ENCODE measurements at regions not wholly inside any gene's neighbourhood (a gene's known extent, or its start where the extent isn't known, plus 50 kb on each side); places are given as distances from the start of the nearest gene placed in this dataset.

DNA sequence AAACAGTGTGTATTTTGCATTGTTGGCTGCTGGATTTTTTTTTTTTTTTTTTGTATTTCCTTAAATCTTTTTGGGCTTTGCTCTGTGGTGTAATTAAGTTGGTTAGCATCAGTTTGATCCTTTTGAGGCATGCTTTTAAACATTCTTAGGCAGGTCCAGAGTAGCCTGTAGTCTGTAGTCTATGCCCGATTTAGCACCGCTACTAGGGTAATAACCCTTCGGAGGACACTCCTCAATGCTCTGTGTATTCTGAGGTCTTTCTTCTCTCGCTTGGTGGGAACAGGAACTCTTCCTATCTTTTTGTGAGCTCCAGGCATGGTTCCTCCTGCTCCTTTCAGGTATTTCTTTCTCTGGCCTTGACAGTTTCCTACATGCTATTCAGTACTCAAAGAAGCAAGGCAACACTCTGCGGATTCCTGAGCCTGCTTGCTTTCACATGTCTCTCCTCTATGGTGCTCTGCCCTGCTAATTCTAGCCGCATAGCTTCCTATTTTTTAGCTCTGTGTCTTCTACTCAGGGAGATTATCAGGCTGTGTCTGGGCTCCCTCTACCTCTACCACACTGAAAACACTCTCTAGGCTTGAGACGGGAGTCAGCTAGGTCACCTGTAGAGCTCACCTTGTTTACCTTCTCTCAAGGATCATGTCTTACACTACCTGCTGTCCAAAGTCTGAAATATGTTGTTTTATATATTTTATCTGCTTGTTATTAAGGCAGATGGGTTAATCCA, 195.1 kb downstream of the NDFIP2 start:
- DNase-seq (ENCODE audit: low spot score) (no peak), ATAC-seq (peak; percentile 56)
- Mint-ChIP-seq H3K4me3 (no peak overlapping the region), H3K4me1 (peaks cover 10% of the 10 kb centered on the region; the same call in 2 of the 3 replicates), H3K27ac (no peak overlapping the region), H3K36me3 (ENCODE audit: low read depth) (no peaks in the 10 kb centered on the region), H3K27me3 (ENCODE audit: insufficient read depth, low read depth, poor library complexity) (no peaks in the 10 kb centered on the region), H3K9me3 (no peaks in the 10 kb centered on the region)
- TF ChIP-seq CTCF (conservative IDR thresholded peaks at IDR 0.05; ENCODE audit: low read depth in 2 of 2), result peak in 1 of 2 experiments; percentile 30; a peak in 2 of 4 replicates
- TF ChIP-seq JUNB (IDR thresholded peaks at IDR 0.05; ENCODE audit: unreplicated experiment), result no peak
- H3K27ac ChIP-seq (ENCODE audit: low read depth), result no peak overlapping the region
- no peaks in the 10 kb centered on the region for H3K27me3 ChIP-seq (ENCODE audit: insufficient read depth)
- H4K20me1 ChIP-seq (replicated peaks; ENCODE audit: insufficient read depth), result no peaks in the 10 kb centered on the region
- peaks cover 4% of the 10 kb centered on the region; the same call in 1 of the 2 replicates for H3K4me1 ChIP-seq (ENCODE audit: insufficient read depth)
- no peaks in the 10 kb centered on the region for H3F3A ChIP-seq (replicated peaks; ENCODE audit: low read depth)
- no peaks in the 10 kb centered on the region for H3K36me3 ChIP-seq (ENCODE audit: insufficient read depth)
- no peaks in the 10 kb centered on the region for H3K79me2 ChIP-seq (replicated peaks; ENCODE audit: insufficient read depth)
- peak overlapping the region; percentile 60 for H2AFZ ChIP-seq
- H3K4me3 ChIP-seq, result no peak overlapping the region
- H3K4me2 ChIP-seq, result no peak overlapping the region
- no peaks in the 10 kb centered on the region for H3K9me2 ChIP-seq (ENCODE audit: insufficient read depth)

- no peaks in the 10 kb centered on the region for H3K36me3 ChIP-seq (ENCODE audit: insufficient read depth)
- H3F3A ChIP-seq (replicated peaks; ENCODE audit: low read depth), result no peaks in the 10 kb centered on the region
- DNase-seq (ENCODE audit: low spot score) (no peak), ATAC-seq (no peak)
- H3K36me3 Mint-ChIP-seq (ENCODE audit: low read depth), result no peaks in the 10 kb centered on the region
- H3K4me3 Mint-ChIP-seq, result no peak overlapping the region
- no peak overlapping the region for H3K27ac ChIP-seq (ENCODE audit: low read depth)
- no peaks in the 10 kb centered on the region for H3K27me3 ChIP-seq (ENCODE audit: insufficient read depth)
- no peak overlapping the region for H3K4me2 ChIP-seq
- peaks cover 4% of the 10 kb centered on the region; the same call in 1 of the 2 replicates for H3K4me1 ChIP-seq (ENCODE audit: insufficient read depth)
- peaks cover 6% of the 10 kb centered on the region; the same call in 2 of the 3 replicates for H3K4me1 Mint-ChIP-seq
- H3K27me3 Mint-ChIP-seq (ENCODE audit: insufficient read depth, low read depth, poor library complexity), result no peaks in the 10 kb centered on the region
- H3K27ac Mint-ChIP-seq, result no peak overlapping the region
- H4K20me1 ChIP-seq (replicated peaks; ENCODE audit: insufficient read depth), result no peaks in the 10 kb centered on the region
- no peak overlapping the region for H3K4me3 ChIP-seq
- H3K9me3 Mint-ChIP-seq, result no peaks in the 10 kb centered on the region
- no peaks in the 10 kb centered on the region for H3K9me2 ChIP-seq (ENCODE audit: insufficient read depth)
- H2AFZ ChIP-seq, result peak overlapping the region; percentile 18; the same call in 1 of the 2 replicates
- no peaks in the 10 kb centered on the region for H3K79me2 ChIP-seq (replicated peaks; ENCODE audit: insufficient read depth)
- TF ChIP-seq ZNF114 (CRISPR knock-in tag; IDR thresholded peaks at IDR 0.05), result no peak
- no peak for TF ChIP-seq EZH2phosphoT487 (IDR thresholded peaks at IDR 0.05; ENCODE audit: unreplicated experiment)
- TF ChIP-seq, protein P1, sequence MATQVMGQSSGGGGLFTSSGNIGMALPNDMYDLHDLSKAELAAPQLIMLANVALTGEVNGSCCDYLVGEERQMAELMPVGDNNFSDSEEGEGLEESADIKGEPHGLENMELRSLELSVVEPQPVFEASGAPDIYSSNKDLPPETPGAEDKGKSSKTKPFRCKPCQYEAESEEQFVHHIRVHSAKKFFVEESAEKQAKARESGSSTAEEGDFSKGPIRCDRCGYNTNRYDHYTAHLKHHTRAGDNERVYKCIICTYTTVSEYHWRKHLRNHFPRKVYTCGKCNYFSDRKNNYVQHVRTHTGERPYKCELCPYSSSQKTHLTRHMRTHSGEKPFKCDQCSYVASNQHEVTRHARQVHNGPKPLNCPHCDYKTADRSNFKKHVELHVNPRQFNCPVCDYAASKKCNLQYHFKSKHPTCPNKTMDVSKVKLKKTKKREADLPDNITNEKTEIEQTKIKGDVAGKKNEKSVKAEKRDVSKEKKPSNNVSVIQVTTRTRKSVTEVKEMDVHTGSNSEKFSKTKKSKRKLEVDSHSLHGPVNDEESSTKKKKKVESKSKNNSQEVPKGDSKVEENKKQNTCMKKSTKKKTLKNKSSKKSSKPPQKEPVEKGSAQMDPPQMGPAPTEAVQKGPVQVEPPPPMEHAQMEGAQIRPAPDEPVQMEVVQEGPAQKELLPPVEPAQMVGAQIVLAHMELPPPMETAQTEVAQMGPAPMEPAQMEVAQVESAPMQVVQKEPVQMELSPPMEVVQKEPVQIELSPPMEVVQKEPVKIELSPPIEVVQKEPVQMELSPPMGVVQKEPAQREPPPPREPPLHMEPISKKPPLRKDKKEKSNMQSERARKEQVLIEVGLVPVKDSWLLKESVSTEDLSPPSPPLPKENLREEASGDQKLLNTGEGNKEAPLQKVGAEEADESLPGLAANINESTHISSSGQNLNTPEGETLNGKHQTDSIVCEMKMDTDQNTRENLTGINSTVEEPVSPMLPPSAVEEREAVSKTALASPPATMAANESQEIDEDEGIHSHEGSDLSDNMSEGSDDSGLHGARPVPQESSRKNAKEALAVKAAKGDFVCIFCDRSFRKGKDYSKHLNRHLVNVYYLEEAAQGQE (IDR thresholded peaks at IDR 0.05; ENCODE audit: unreplicated experiment), result no peak
- TF ChIP-seq JUNB (IDR thresholded peaks at IDR 0.05; ENCODE audit: unreplicated experiment), result no peak
- TF ChIP-seq, protein P2, sequence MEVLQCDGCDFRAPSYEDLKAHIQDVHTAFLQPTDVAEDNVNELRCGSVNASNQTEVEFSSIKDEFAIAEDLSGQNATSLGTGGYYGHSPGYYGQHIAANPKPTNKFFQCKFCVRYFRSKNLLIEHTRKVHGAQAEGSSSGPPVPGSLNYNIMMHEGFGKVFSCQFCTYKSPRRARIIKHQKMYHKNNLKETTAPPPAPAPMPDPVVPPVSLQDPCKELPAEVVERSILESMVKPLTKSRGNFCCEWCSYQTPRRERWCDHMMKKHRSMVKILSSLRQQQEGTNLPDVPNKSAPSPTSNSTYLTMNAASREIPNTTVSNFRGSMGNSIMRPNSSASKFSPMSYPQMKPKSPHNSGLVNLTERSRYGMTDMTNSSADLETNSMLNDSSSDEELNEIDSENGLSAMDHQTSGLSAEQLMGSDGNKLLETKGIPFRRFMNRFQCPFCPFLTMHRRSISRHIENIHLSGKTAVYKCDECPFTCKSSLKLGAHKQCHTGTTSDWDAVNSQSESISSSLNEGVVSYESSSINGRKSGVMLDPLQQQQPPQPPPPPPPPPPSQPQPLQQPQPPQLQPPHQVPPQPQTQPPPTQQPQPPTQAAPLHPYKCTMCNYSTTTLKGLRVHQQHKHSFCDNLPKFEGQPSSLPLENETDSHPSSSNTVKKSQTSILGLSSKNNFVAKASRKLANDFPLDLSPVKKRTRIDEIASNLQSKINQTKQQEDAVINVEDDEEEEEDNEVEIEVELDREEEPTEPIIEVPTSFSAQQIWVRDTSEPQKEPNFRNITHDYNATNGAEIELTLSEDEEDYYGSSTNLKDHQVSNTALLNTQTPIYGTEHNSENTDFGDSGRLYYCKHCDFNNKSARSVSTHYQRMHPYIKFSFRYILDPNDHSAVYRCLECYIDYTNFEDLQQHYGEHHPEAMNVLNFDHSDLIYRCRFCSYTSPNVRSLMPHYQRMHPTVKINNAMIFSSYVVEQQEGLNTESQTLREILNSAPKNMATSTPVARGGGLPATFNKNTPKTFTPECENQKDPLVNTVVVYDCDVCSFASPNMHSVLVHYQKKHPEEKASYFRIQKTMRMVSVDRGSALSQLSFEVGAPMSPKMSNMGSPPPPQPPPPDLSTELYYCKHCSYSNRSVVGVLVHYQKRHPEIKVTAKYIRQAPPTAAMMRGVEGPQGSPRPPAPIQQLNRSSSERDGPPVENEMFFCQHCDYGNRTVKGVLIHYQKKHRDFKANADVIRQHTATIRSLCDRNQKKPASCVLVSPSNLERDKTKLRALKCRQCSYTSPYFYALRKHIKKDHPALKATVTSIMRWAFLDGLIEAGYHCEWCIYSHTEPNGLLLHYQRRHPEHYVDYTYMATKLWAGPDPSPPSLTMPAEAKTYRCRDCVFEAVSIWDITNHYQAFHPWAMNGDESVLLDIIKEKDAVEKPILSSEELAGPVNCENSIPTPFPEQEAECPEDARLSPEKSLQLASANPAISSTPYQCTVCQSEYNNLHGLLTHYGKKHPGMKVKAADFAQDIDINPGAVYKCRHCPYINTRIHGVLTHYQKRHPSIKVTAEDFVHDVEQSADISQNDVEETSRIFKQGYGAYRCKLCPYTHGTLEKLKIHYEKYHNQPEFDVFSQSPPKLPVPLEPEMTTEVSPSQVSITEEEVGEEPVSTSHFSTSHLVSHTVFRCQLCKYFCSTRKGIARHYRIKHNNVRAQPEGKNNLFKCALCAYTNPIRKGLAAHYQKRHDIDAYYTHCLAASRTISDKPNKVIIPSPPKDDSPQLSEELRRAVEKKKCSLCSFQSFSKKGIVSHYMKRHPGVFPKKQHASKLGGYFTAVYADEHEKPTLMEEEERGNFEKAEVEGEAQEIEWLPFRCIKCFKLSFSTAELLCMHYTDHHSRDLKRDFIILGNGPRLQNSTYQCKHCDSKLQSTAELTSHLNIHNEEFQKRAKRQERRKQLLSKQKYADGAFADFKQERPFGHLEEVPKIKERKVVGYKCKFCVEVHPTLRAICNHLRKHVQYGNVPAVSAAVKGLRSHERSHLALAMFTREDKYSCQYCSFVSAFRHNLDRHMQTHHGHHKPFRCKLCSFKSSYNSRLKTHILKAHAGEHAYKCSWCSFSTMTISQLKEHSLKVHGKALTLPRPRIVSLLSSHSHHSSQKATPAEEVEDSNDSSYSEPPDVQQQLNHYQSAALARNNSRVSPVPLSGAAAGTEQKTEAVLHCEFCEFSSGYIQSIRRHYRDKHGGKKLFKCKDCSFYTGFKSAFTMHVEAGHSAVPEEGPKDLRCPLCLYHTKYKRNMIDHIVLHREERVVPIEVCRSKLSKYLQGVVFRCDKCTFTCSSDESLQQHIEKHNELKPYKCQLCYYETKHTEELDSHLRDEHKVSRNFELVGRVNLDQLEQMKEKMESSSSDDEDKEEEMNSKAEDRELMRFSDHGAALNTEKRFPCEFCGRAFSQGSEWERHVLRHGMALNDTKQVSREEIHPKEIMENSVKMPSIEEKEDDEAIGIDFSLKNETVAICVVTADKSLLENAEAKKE (CRISPR knock-in tag; IDR thresholded peaks at IDR 0.05), result no peak
- TF ChIP-seq STAT1 (IDR thresholded peaks at IDR 0.05; ENCODE audit: unreplicated experiment), result no peak
- no peak for TF ChIP-seq EZH2 (IDR thresholded peaks at IDR 0.05; ENCODE audit: low read depth, unreplicated experiment)
Observed at GRCh38 chr13:79674765-79675515, 194.0 kb downstream of the NDFIP2 start.

All from GM23338 (cell line).